Stimulated activated CD8-positive, alpha-beta memory T cell treated with anti-CD3 and anti-CD28 coated beads, Interleukin-15, amount 100 ng/mL, for 24 hours (primary cell): ENCODE measurements at regions not wholly inside any gene's neighbourhood (a gene's known extent, or its start where the extent isn't known, plus 50 kb on each side); places are given as distances from the start of the nearest gene placed in this dataset.

ENCODE experiments used
- DNase-seq: peaks from one replicate; pipeline ENCODE4 v3.0.0-alpha.2; 2020; ENCODE audit warnings: low read depth

DNA sequence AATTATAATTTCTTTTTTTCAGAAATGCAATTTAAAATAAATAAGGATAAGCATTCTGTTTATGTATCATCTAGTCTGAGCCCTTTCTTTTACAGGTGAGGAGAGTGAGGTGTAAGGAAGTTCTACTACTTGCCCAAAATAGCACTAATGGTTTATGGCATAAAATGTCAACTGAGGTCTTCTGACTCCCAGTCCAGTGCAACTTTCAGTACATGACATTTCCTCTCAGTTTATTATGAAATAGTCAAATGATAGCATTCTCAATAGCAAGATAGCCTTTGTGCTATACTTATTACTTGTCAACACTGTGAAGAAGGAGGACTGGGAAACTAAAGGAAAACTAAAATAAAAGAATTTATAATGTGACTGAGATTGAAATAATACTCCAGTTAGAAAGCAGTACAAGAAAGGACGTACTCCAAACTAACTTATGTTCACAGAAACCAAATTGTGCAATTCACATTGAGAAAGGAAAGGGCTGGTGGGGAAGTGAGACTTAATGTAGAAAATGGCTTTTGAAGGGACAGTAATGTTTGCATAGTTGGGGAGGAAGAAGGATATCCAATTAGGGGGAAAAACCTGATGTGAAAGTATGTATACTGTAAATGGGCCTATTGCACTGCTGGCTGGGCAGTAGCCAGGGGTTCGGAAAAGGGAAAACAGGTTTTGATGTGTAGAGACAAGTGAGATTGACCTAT is 166.7 kb upstream of the ZEB2 start:
- DNase-seq = no peak

DNA sequence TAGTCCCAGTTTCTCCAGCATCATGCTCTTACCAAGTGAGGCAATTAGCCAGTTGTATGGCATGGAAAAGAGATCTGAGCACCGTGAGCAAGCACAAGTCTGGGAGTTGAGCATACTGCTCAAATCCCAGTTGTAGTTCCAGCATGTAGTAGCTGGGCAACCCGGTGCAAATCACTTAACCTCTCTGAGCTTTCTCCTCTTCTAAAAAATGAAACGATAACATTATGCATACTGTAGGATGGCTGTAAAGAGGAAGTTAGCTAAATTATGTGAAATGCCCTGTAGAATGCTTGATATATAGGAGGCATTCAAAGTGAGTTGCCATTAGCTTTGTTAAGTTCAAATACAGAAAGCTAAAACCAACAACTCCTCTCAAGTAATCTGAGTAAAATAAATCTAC is 164.0 kb upstream of the ZEB2 start:
- DNase-seq = no peak

GRCh38 chr2:144683107-144683753 is 163.3 kb upstream of the ZEB2 start:
- DNase-seq = no peak

GRCh38 chr2:144682248-144682647 is 162.3 kb upstream of the ZEB2 start:
- DNase-seq = no peak

DNA sequence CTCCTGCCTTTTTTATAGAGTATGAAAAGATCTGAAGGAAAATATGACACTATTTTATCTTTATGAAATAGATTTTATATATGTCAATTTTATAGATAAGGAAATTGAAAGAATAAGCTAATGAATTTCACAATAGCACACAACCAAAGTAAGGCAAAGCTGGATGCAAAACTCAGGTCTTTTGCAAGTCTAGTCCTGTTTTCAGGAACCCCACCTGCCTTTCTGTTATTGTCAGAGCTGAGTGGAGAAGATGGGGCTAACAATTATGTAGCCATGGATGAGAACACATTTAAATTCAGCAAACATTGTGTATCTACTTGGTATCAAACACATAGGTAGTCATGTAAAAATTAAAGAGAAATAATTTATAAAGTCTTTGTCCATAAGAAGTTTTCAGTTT is 161.5 kb upstream of the ZEB2 start:
- no peak for DNase-seq

- DNase-seq = no peak
These were observed 160.0 kb upstream of the ZEB2 start for GRCh38 chr2:144679942-144680341.

GRCh38 chr2:144678736-144679135 is 158.8 kb upstream of the ZEB2 start:
- DNase-seq = no peak

DNA sequence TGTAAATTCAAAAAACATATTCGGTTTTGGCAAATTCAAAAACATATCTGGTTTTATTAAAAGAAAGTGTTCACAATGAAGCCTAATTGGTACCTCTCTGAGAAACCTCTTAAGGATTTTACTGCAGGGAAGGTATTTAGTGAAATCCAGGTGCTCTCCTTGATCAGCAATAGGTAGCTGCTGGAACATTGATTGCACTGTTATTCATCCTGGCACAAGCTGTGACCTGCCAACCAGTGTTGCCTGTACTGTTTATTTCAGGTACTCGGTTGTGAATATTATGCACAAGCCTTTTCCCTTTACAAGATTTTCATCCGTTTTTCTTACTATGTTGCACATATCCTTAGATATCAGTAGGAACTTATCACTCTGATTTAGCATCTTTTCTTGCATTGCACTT is 155.8 kb upstream of the ZEB2 start:
- no peak for DNase-seq

DNA sequence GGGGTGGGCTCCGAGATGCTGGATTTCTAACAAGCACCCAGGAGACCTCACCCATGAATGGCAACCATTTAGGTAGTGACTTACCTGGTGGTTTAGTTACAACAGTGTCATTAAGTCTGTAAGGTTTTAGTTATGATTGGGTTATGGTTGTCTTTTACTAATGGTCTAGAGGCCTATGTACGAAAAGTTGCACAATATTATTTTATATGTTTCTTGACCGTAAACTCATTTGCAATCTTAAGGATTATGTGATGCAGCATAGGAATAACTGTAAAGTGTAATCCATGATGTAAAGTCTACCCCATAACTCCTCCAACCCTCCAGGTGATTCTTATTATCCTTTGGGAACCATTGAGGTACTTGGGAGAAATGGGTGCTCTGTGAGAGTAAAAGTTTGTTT is 155.4 kb upstream of the ZEB2 start:
- DNase-seq = no peak

- no peak for DNase-seq
These were observed 154.2 kb upstream of the ZEB2 start for GRCh38 chr2:144674071-144674470.

DNA sequence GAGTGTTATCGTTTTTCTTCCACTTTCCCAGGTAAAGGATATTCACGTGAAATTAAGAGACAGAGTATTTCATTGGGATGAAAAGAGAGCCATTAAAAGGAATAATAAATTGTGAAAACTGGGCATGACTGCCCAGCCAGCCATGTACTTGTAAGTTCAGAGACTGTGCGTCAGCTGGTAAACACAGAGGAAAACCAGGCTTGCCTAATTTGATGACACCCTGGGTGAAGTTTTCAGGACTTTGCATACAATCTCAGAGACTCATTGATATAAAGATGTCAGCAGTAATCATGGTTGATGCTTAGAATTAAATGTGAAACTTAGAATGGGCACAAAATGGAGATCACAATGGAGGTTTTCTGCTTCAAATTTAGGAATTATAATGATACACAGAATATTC is 153.5 kb upstream of the ZEB2 start:
- DNase-seq = no peak

GRCh38 chr2:144671695-144672455 is 152.0 kb upstream of the ZEB2 start:
- DNase-seq = no peak

GRCh38 chr2:144670738-144671137 is 150.8 kb upstream of the ZEB2 start:
- no peak for DNase-seq

- no peak for DNase-seq
These were observed 150.2 kb upstream of the ZEB2 start for GRCh38 chr2:144670080-144670479.

DNA sequence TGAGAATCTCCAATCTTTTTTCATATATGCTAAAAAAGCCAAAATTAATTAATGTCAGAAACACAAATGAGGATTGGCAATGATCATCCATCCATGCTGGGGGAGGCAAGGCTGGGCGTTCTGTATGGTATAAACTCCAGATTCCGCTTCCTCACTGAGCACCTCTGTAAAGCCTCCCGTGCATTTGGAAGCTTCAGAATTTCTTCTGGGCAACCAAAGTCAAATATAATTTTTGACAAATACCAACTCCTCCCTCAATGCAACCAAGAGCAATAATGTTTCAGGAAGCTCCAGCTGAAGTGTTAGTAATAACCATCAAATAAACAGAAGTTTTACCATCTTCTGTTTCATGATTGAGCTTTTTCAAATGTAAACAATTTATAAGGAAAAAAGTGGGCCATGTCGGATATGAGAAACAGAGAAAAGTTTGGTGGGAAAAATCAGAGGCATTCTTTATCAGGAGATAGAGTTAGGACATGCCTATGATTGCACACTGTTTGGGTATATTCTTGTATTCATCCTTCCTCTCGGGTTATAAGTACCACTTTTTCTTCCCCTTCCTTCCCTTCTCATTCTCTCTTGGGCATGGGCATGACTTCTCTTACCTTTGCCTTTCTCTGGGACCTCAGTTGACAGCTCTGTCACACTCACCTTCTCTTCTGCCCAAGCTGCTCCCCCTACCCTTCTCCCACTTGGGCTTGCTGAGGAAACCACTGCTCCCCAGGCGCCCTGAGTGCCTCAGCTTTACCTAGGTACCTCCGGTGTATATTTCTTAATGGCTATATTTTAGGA is 149.5 kb upstream of the ZEB2 start:
- DNase-seq = no peak

DNA sequence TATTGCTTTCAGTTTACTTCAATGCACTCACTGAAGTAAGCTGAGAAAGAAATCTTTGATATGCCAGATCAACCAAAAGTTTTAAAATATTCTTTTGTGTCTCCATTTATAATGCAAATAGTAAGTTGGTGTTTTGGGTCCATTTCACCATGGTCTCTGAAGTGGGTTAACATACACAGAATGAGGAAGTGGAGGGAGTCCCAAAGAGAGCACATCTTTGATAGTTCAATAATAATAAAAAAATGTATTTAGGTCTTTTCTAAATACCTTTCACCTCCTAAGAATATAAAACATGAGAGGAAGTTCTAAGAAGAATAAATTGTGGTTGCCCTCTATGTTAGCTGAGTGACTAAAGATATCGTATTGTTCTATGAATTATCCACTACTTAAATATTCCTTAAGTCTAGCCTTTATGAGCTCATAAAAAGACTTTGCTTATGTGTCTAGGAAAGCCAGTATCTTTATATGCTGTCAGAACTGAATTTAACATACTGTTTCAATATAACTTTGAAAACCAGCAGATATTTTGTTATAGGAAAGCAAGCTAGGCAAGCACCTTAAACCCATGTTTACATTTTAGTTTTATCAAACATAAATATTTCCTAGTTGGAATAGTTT is 148.7 kb upstream of the ZEB2 start:
- DNase-seq = no peak

GRCh38 chr2:144666032-144666431 is 146.1 kb upstream of the ZEB2 start:
- no peak for DNase-seq

DNA sequence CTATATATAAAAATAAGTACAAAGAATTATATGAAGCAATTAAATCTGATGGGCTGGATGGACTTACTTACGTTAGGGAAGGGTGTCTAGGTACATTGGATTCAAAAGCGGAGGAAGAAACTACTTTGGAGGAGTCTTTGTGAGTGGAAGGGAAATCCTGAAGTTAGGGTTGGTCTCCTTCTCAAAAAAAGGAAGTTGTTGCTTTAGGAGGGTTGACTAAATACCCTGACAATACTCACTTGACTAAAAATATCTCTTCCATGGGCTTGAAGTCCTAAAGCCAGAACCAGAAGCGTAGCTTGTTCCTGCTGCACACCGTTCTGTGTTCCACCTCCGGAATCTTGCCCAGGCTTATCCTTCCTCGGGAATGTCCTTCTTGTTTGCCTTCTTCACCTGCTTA is 143.3 kb upstream of the ZEB2 start:
- DNase-seq = no peak

GRCh38 chr2:144660518-144661316 is 140.8 kb upstream of the ZEB2 start:
- DNase-seq = no peak

DNA sequence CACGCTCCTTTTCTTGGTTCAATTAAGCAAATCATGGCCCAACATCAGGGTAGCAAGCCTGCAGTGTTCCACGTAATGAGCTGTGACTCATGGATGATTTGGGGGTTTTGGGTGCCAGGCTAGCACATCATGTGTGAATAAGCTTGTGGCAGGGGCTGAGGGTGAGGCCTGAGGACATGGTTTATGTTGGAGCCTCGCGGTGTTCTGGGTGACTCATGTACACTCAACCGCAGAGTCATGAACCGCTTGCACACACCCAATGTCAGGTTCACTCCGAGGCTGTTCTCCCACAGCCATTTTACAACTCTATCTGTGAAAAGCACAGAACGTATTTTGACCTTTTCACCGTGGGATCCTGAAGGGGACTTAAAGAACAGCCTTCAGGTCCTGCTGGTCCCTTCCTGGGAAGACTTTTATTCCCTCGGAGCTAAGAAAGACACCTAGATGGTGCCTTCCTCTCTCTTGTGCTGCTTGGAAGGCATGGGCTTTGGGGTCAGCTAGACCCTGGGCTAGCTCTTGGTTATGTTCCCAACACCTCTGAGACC is 139.9 kb upstream of the ZEB2 start:
- DNase-seq = no peak

GRCh38 chr2:144654523-144654922 is 134.6 kb upstream of the ZEB2 start:
- DNase-seq = no peak
